ENCODE measurements at regions not wholly inside any gene's neighbourhood (a gene's known extent, or its start where the extent isn't known, plus 50 kb on each side); places are given as distances from the start of the nearest gene placed in this dataset.
A peak's percentile ranks its signal among the peaks of the same experiment; 100 is the strongest.

- H3K9me2 ChIP-seq (replicated peaks; ENCODE audit: insufficient read depth), result no peaks in the 10 kb centered on the region
- TF ChIP-seq EZH2 (IDR thresholded peaks at IDR 0.05; ENCODE audit: borderline replicate concordance), result no peak
- no peak for TF ChIP-seq CTCF (IDR thresholded peaks at IDR 0.05; ENCODE audit: poor library complexity)
- no peak for TF ChIP-seq EZH2phosphoT487 (IDR thresholded peaks at IDR 0.05; ENCODE audit: low read depth, severe bottlenecking, unreplicated experiment)
- H3K36me3 ChIP-seq (replicated peaks; ENCODE audit: insufficient read depth, low read depth), result no peaks in the 10 kb centered on the region
- no peaks in the 10 kb centered on the region for H4K20me1 ChIP-seq (ENCODE audit: insufficient read depth, poor library complexity, severe bottlenecking)
- peaks cover 18% of the 10 kb centered on the region for H3K4me1 ChIP-seq (ENCODE audit: insufficient read depth)
- H3K4me2 ChIP-seq, result no peak overlapping the region
- no peaks in the 10 kb centered on the region for H3K9me3 ChIP-seq (ENCODE audit: low read depth)
- WGBS (ENCODE audit: low lambda C conversion rate, missing lambda C conversion rate), result 97% methylated on average over 2 of the region's 2 CpGs
- no peak overlapping the region for H3K4me3 ChIP-seq
- H3K79me2 ChIP-seq, result no peaks in the 10 kb centered on the region
- H3K27ac ChIP-seq, result no peak overlapping the region
- no peaks in the 10 kb centered on the region for H3K27me3 ChIP-seq
- no peak overlapping the region for H2AFZ ChIP-seq
- DNase-seq (ENCODE audit: low spot score), result no peak
Observed at GRCh38 chr11:79514695-79515094, 73.9 kb upstream of the TENM4 start.

- Histone ChIP-seq H3K9me2 (replicated peaks; ENCODE audit: insufficient read depth) (no peaks in the 10 kb centered on the region), H3K9me3 (ENCODE audit: low read depth) (no peaks in the 10 kb centered on the region), H3K4me3 (no peak overlapping the region), H2AFZ (no peak overlapping the region), H3K79me2 (no peaks in the 10 kb centered on the region), H3K27me3 (no peaks in the 10 kb centered on the region), H3K4me2 (no peak overlapping the region), H4K20me1 (ENCODE audit: insufficient read depth, poor library complexity, severe bottlenecking) (no peaks in the 10 kb centered on the region), H3K36me3 (replicated peaks; ENCODE audit: insufficient read depth, low read depth) (no peaks in the 10 kb centered on the region), H3K27ac (peak overlapping the region; percentile 4), H3K4me1 (ENCODE audit: insufficient read depth) (peaks cover 18% of the 10 kb centered on the region)
- TF ChIP-seq EZH2 (IDR thresholded peaks at IDR 0.05; ENCODE audit: borderline replicate concordance) (no peak), EZH2phosphoT487 (IDR thresholded peaks at IDR 0.05; ENCODE audit: low read depth, severe bottlenecking, unreplicated experiment) (no peak), CTCF (IDR thresholded peaks at IDR 0.05; ENCODE audit: poor library complexity) (no peak)
- WGBS (ENCODE audit: low lambda C conversion rate, missing lambda C conversion rate), result 64% methylated on average over 4 of the region's 4 CpGs
- DNase-seq (ENCODE audit: low spot score), result no peak
Observed at GRCh38 chr11:79514290-79514689, 73.5 kb upstream of the TENM4 start.

- Histone ChIP-seq H3K36me3 (replicated peaks; ENCODE audit: insufficient read depth, low read depth) (no peaks in the 10 kb centered on the region), H3K4me3 (no peak overlapping the region), H2AFZ (no peak overlapping the region), H4K20me1 (ENCODE audit: insufficient read depth, poor library complexity, severe bottlenecking) (no peaks in the 10 kb centered on the region), H3K9me2 (replicated peaks; ENCODE audit: insufficient read depth) (no peaks in the 10 kb centered on the region), H3K27ac (peak overlapping the region; percentile 51), H3K79me2 (no peaks in the 10 kb centered on the region), H3K4me1 (ENCODE audit: insufficient read depth) (peaks cover 18% of the 10 kb centered on the region), H3K27me3 (no peaks in the 10 kb centered on the region), H3K4me2 (no peak overlapping the region), H3K9me3 (ENCODE audit: low read depth) (no peaks in the 10 kb centered on the region)
- no peak for DNase-seq (ENCODE audit: low spot score)
- no peak for TF ChIP-seq EZH2 (IDR thresholded peaks at IDR 0.05; ENCODE audit: borderline replicate concordance)
- TF ChIP-seq CTCF (IDR thresholded peaks at IDR 0.05; ENCODE audit: poor library complexity), result no peak
- TF ChIP-seq EZH2phosphoT487 (IDR thresholded peaks at IDR 0.05; ENCODE audit: low read depth, severe bottlenecking, unreplicated experiment), result no peak
- WGBS (ENCODE audit: low lambda C conversion rate, missing lambda C conversion rate), result 49% methylated on average over 4 of the region's 4 CpGs
Observed at GRCh38 chr11:79512706-79513469, 72.1 kb upstream of the TENM4 start.
